ENCODE measurements at regions not wholly inside any gene's neighbourhood (a gene's known extent, or its start where the extent isn't known, plus 50 kb on each side); places are given as distances from the start of the nearest gene placed in this dataset.
A peak's percentile ranks its signal among the peaks of the same experiment; 100 is the strongest.

DNA sequence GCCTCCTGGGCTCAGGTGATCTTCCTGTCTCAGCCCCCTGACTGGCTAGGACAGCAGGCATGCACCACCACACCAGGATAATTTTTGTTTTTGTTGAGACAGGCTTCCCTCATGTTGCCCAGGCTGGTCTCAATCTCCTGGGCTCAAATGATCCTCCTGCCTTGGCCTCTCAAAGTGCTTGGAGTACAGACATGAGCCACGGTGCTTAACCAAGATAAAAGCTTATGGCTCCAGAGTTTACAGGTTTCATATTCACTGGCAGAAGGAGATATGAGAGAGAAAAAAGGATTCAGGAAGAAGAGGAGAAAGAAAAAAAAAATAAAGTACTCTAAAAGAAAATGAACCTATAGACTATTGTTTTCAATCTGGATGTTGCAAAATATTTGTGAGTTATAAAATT lies 748.8 kb upstream of the NCAM2 start (continued):
- TF ChIP-seq ZNF551 (CRISPR knock-in tag; IDR thresholded peaks at IDR 0.05) (no peak), NUFIP1 (IDR thresholded peaks at IDR 0.05; ENCODE audit: partially characterized antibody) (no peak), KDM1A (IDR thresholded peaks at IDR 0.05) (peak; percentile 30 to 44; a peak in 2 of 4 replicates), EP300 (IDR thresholded peaks at IDR 0.05; ENCODE audit: low read length) (peak; percentile 32; the same call in 1 of the 2 replicates)

DNA sequence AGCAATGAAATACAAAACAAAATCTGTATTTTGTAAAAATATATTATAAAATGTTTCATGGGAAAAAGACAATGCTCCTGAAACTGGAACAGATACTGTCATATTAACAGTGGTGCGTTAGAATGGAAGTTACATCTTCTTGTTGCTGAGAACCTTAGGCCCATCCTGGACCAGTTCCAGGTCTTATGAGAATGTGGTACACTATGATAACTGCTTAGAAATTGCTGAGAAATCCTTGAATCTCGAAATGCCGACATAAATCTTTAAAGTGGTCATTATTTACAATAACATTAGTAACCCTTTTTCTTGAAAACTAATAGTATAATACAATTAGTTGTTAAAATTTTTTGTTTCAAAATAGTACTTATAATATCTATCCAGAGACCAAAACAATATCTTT lies 747.9 kb upstream of the NCAM2 start:
- in situ Hi-C loops (cut with MboI) (no loop called here), intact Hi-C loops (cut with micrococcal nuclease) (no loop called here)
- peaks cover 4% of the 10 kb centered on the region in 2 experiments; a peak in 1 of 5 replicates for H3K4me1 ChIP-seq (replicated peaks in 1 of 2; ENCODE audit: control insufficient read depth in 2 of 2, insufficient read depth in 2 of 2, low read length in 2 of 2)
- FAIRE-seq, result peak; percentile 54
- no peak overlapping the region for H3K9ac ChIP-seq (ENCODE audit: insufficient read depth in 1 of 2, low read depth in 2 of 2, low read length in 2 of 2)
- no TSS peak for BruUV-seq (replicated peaks)
- CTCF ChIA-PET (ENCODE audit: low intra/inter-chr PET ratio), result no interaction called here
- H3K79me2 ChIP-seq (ENCODE audit: control insufficient read depth, insufficient read depth, low read length), result no peaks in the 10 kb centered on the region; the same call in 2 of the 3 replicates
- H3K4me2 ChIP-seq (ENCODE audit: insufficient read depth, low read length), result no peak overlapping the region
- no peaks in the 10 kb centered on the region for H3K27me3 ChIP-seq (ENCODE audit: control insufficient read depth in 2 of 2, insufficient read depth in 2 of 2, low read length in 2 of 2)
- DNase-seq (ENCODE audit: extremely low read depth in 1 of 4, low spot score in 3 of 4), result peak in 2 of 4 experiments; percentile 14 to 81
- no peak overlapping the region for H2AFZ ChIP-seq (ENCODE audit: low read depth, low read length)
- H4K20me1 ChIP-seq (replicated peaks; ENCODE audit: control insufficient read depth, insufficient read depth, low read length), result no peaks in the 10 kb centered on the region
- no peak overlapping the region for H3K4me3 ChIP-seq
- H3K9me3 ChIP-seq (replicated peaks; ENCODE audit: control insufficient read depth, insufficient read depth, low read depth, low read length), result no peaks in the 10 kb centered on the region
- WGBS (ENCODE audit: insufficient coverage, low coverage, missing lambda C conversion rate), result 5% methylated on average over 3 of the region's 3 CpGs
- POLR2A ChIA-PET, result interaction anchor here (1.7 kb wide), 1 partner anchor 9 kb away, joined by 11 read pairs; no protein-coding TSS in a partner anchor
- no peaks in the 10 kb centered on the region for H3K9me1 ChIP-seq (ENCODE audit: control insufficient read depth, insufficient read depth, low read length)
- TF ChIP-seq NFIC (IDR thresholded peaks at IDR 0.05) (peak; percentile 87), HDAC1 (IDR thresholded peaks at IDR 0.05) (no peak), ARID1B (IDR thresholded peaks at IDR 0.05) (peak; percentile 75), EP300 (IDR thresholded peaks at IDR 0.05; ENCODE audit: low read length) (peak; percentile 17; the same call in 1 of the 2 replicates), HLTF (IDR thresholded peaks at IDR 0.05) (no peak), TEAD4 (IDR thresholded peaks at IDR 0.05; ENCODE audit: low read length) (peak; percentile 37; the same call in 1 of the 2 replicates), TEAD4 (CRISPR knock-in tag; IDR thresholded peaks at IDR 0.05; ENCODE audit: borderline replicate concordance) (no peak), ZNF584 (CRISPR knock-in tag; IDR thresholded peaks at IDR 0.05; ENCODE audit: low read depth) (no peak), MTA2 (IDR thresholded peaks at IDR 0.05; ENCODE audit: low read depth) (peak; percentile 33; the same call in 1 of the 2 replicates), MEIS2 (IDR thresholded peaks at IDR 0.05; ENCODE audit: partially characterized antibody) (peak; percentile 69), TAL1 (IDR thresholded peaks at IDR 0.05) (peak; percentile 34), DACH1 (IDR thresholded peaks at IDR 0.05; ENCODE audit: partially characterized antibody) (no peak), CBFA2T2 (conservative IDR thresholded peaks at IDR 0.05) (peak; percentile 13; the same call in 1 of the 2 replicates), CBFA2T3 (IDR thresholded peaks at IDR 0.05) (peak; percentile 61), MCM5 (IDR thresholded peaks at IDR 0.05; ENCODE audit: low read depth) (no peak), NBN (IDR thresholded peaks at IDR 0.05; ENCODE audit: low read depth) (no peak), KDM1A (IDR thresholded peaks at IDR 0.05) (peak in 1 of 2 experiments; percentile 45; a peak in 2 of 4 replicates)
- TF ChIP-seq, protein P1, sequence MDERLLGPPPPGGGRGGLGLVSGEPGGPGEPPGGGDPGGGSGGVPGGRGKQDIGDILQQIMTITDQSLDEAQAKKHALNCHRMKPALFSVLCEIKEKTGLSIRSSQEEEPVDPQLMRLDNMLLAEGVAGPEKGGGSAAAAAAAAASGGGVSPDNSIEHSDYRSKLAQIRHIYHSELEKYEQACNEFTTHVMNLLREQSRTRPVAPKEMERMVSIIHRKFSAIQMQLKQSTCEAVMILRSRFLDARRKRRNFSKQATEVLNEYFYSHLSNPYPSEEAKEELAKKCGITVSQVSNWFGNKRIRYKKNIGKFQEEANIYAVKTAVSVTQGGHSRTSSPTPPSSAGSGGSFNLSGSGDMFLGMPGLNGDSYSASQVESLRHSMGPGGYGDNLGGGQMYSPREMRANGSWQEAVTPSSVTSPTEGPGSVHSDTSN (CRISPR knock-in tag; IDR thresholded peaks at IDR 0.05; ENCODE audit: low read depth), result no peak
- TF ChIP-seq, protein P1 (tag; conservative IDR thresholded peaks at IDR 0.05; ENCODE audit: low read depth), result 0 out of 2 replicates have a peak, but pooled peaks have one; percentile 41
- ATAC-seq, result peak; percentile 72
- no peaks in the 10 kb centered on the region for H3K36me3 ChIP-seq (ENCODE audit: control insufficient read depth, insufficient read depth, low read length)
- H3K27ac ChIP-seq (ENCODE audit: extremely low read depth, low read depth, low read length), result no peak overlapping the region

Data from K562 (cell line).